ENCODE measurements at regions not wholly inside any gene's neighbourhood (a gene's known extent, or its start where the extent isn't known, plus 50 kb on each side); places are given as distances from the start of the nearest gene placed in this dataset.

- ATAC-seq (peak; percentile 85), DNase-seq (ENCODE audit: low spot score) (peak; percentile 71)
These were observed 88.2 kb upstream of the CAMK2D start for GRCh38 chr4:113849771-113850170.

GRCh38 chr4:113847710-113848109, 86.2 kb upstream of the CAMK2D start:
- no peak for ATAC-seq
- DNase-seq (ENCODE audit: low spot score), result no peak

GRCh38 chr4:113846433-113846832, 84.9 kb upstream of the CAMK2D start:
- ATAC-seq (no peak), DNase-seq (ENCODE audit: low spot score) (no peak)

GRCh38 chr4:113845138-113845537, 83.6 kb upstream of the CAMK2D start:
- no peak for DNase-seq (ENCODE audit: low spot score)
- no peak for ATAC-seq

- no peak for DNase-seq (ENCODE audit: low spot score)
- no peak for ATAC-seq
These were observed 82.8 kb upstream of the CAMK2D start for GRCh38 chr4:113844369-113844768.

DNA sequence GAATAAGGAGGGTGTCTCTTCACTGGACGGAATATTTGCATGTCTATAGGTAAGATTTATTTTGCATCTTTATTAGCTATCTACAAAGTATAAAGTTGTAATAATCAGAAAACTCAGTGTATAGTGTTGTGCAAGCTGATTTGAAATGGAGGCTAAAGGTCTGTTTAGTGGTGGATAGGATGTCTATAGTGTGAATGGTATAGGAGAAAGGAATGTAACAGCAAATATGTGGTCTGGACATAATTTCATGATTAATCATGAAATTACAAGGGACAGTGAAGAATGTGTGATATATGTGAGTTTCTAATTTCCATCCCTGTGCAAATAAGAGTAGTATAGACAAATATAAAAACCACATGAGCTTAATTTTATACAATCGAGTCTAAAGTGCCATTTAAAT, 79.3 kb upstream of the CAMK2D start:
- ATAC-seq (no peak), DNase-seq (ENCODE audit: low spot score) (no peak)

DNA sequence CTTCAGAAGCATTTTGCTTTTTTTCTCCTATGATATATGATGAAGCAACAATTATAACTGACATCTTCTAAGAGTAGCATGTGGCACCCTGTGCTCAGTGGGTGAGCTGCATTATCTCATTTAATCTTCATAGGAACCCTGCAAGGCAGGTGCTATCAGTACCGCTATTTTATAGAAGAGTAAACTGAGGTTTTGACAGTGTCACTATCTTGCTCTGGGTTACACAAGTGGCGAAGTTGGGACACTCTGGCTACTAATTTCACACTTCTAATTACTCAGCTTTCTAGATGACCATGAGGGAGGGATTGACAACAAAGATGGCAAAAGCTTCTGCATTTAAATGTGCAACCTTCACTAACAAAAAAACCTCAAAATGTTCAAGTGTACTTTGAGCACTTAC, 76.9 kb upstream of the CAMK2D start:
- DNase-seq (ENCODE audit: low spot score) (no peak), ATAC-seq (no peak)

GRCh38 chr4:113837397-113837796, 75.9 kb upstream of the CAMK2D start:
- DNase-seq (ENCODE audit: low spot score) (no peak), ATAC-seq (peak; percentile 39)

GRCh38 chr4:113835005-113835404, 73.5 kb upstream of the CAMK2D start:
- ATAC-seq (no peak), DNase-seq (ENCODE audit: low spot score) (no peak)

GRCh38 chr4:113834298-113834697, 72.8 kb upstream of the CAMK2D start:
- ATAC-seq (no peak), DNase-seq (ENCODE audit: low spot score) (no peak)

DNA sequence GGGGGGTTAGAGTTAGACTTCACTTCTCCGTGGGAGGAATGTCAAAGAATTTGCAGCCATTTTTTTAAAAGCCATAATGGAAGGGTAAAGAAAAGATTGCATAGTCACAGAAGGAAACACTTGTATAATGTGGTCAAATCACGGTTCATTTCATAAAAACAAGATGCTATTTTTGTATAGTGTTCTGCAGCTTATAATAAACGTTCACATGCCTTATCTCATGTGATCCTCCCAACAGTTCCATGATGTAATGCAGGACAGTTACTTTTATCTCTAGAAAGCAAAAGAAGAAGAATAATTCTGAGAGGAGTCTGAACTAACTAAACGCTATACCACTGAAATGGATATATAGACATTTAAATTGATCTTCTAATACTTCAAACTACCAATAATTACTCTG, 71.3 kb upstream of the CAMK2D start:
- no peak for ATAC-seq
- DNase-seq (ENCODE audit: low spot score), result no peak

GRCh38 chr4:113831457-113831856, 69.9 kb upstream of the CAMK2D start:
- ATAC-seq (no peak), DNase-seq (ENCODE audit: low spot score) (no peak)

DNA sequence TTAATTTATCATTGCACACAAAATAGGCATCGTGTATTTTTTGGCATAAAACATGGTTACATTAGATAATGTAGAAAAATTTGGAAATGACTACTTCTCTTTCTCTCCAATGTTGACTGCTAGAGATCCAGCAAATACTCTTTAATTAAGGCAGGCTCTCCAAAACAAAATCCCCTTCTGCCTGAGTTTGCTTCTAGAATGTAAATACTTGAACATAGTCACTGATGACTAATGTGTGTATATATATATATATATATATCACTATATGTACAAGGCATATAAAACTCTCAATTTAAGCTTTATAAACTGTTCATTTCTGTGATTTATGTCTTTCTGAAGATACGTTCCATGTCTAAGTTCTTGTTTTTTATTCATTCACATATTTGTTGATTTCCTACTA, 67.2 kb upstream of the CAMK2D start:
- ATAC-seq (no peak), DNase-seq (ENCODE audit: low spot score) (no peak)

GRCh38 chr4:113827285-113827684, 65.7 kb upstream of the CAMK2D start:
- no peak for ATAC-seq
- no peak for DNase-seq (ENCODE audit: low spot score)

- peak; percentile 97 for ATAC-seq
- no peak for DNase-seq (ENCODE audit: low spot score)
These were observed 64.9 kb upstream of the CAMK2D start for GRCh38 chr4:113826421-113826820.

DNA sequence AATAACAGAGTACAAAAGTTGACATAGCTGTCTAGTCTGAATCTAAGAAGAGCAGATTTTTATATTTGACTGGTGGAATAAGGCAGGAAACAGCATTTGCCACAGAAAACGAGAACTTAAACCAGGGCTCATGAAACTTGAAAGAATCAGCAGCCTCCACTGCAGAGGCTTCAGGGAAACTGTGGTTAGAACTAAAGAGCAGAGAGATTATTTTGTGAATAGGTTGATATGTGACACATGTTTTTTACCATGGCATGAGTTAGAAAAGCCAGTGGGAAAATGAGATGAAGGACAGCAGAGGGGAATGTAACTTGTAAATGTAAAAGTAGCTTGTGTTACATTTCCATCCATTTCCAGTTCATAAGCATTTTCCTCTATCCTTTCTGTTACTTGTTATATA, 63.7 kb upstream of the CAMK2D start:
- DNase-seq (ENCODE audit: low spot score) (no peak), ATAC-seq (no peak)

- ATAC-seq (no peak), DNase-seq (ENCODE audit: low spot score) (no peak)
These were observed 62.9 kb upstream of the CAMK2D start for GRCh38 chr4:113824396-113824795.

DNA sequence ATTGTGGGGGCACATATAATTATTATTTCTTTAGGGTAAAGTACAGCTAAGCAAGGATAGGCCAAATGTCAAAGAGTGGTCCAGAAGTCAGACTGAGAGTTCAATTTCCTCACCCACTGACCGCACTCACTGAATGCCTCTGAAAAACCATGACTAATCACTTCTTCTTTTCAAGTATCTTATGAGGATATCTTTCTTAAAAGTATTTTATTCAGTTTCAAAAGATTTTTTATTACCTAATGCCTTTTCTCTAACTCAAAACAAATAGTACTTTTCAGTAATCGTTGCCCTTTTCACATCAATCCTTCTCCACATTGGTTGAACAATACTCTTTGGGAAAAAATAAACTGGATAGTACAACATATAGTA, 61.7 kb upstream of the CAMK2D start:
- ATAC-seq, result no peak
- DNase-seq (ENCODE audit: low spot score), result no peak

DNA sequence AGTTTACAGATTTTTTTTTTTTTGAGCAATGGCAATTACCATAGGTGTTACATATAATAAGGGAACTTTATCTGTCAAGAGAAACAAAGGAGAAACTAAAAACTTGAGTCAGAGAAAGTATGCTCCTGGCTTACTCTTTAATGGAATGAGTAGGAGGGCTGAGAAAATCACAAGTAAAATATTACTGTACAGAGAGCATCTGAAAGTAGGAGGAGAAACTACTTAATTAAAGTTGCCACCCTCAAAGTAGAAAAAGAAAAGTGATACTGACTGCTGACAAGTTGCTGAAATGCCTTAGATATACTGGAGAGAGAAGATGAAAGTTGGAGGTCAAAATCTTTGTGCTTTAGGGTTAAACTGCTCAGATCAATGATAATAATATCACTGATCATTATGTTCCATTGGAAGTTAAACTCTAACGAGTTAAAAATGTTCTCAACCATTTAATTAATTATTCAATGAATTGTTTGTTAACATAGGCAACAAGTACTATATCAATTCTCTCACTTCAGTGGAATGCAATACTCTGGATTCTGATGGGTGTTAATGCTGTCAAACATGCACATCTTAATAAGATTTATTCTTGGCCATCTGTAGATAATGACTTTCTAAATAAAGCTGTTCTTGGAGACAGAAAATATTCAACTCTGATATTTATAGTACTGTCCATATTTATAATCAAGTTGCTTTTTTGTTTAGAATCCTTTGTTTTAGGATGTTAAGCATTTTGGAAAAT, 61.2 kb upstream of the CAMK2D start:
- no peak for ATAC-seq
- no peak for DNase-seq (ENCODE audit: low spot score)

GRCh38 chr4:113821856-113822255, 60.3 kb upstream of the CAMK2D start:
- DNase-seq (ENCODE audit: low spot score) (no peak), ATAC-seq (no peak)

DNA sequence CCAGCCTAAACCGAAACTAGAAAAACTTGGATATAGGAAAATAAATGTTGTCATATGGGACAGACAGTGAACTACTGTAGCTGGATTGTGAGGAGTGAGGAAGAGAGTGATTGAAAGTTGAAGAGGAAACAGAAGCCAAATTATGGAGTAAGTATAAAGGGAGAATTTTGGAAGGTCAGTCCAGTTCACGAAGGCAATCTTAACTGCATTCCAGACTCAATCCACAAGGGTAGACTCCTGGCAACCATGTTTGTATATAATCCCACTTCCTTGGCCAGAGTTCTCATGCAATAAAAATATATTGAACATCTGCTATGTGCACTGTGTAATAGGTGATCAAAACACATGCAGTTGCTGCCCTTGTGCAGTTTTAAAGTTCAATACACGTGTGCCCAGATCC, 58.6 kb upstream of the CAMK2D start:
- no peak for ATAC-seq
- no peak for DNase-seq (ENCODE audit: low spot score)

GRCh38 chr4:113815826-113816225, 54.3 kb upstream of the CAMK2D start:
- ATAC-seq (no peak), DNase-seq (ENCODE audit: low spot score) (no peak)

GRCh38 chr4:113811359-113811758, 49.8 kb upstream of the CAMK2D start:
- no peak for ATAC-seq

More at GRCh38 chr4:113811359-113811758, 49.8 kb upstream of the CAMK2D start:
- no peak for DNase-seq (ENCODE audit: low spot score)
